HCT116 (cell line): ENCODE measurements at regions not wholly inside any gene's neighbourhood (a gene's known extent, or its start where the extent isn't known, plus 50 kb on each side); places are given as distances from the start of the nearest gene placed in this dataset.

Experiments used
- EZH2 ChIP-seq: fragments of 200-600 bp; sonication (generic); IDR thresholded peaks from 2 replicates; pipeline ENCODE4 v1.6.1; 2017; ENCODE audit warnings: antibody characterized with exemption, mixed run types
- JUND ChIP-seq: IDR thresholded peaks from 2 replicates; pipeline ENCODE4 v1.6.1; 2012
- POLR2AphosphoS5 ChIP-seq: IDR thresholded peaks from 2 replicates; pipeline ENCODE4 v1.6.1; 2011; ENCODE audit warnings: mild to moderate bottlenecking, low read depth, low read length, moderate library complexity
- TF ChIP-seq, protein P1 (sequence below), 3 experiments: fragments of 200-600 bp in 1 of 3; sonication (generic) in 1 of 3; IDR thresholded peaks in 2 of 3; conservative IDR thresholded peaks in 1 of 3; 2 replicates each; pipeline ENCODE4 v1.5.1; 2012 to 2017; ENCODE audit warnings: low read depth in 2 of 3, low read length in 2 of 3, antibody characterized with exemption in 1 of 3, borderline replicate concordance in 1 of 3, control low read depth in 1 of 3, mild to moderate bottlenecking in 1 of 3, mixed read lengths in 1 of 3, mixed run types in 1 of 3, moderate library complexity in 1 of 3; ENCODE audit not compliant: insufficient read depth in 1 of 3

- TF ChIP-seq, protein P1, sequence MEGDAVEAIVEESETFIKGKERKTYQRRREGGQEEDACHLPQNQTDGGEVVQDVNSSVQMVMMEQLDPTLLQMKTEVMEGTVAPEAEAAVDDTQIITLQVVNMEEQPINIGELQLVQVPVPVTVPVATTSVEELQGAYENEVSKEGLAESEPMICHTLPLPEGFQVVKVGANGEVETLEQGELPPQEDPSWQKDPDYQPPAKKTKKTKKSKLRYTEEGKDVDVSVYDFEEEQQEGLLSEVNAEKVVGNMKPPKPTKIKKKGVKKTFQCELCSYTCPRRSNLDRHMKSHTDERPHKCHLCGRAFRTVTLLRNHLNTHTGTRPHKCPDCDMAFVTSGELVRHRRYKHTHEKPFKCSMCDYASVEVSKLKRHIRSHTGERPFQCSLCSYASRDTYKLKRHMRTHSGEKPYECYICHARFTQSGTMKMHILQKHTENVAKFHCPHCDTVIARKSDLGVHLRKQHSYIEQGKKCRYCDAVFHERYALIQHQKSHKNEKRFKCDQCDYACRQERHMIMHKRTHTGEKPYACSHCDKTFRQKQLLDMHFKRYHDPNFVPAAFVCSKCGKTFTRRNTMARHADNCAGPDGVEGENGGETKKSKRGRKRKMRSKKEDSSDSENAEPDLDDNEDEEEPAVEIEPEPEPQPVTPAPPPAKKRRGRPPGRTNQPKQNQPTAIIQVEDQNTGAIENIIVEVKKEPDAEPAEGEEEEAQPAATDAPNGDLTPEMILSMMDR (IDR thresholded peaks at IDR 0.05 in 2 of 3, conservative IDR thresholded peaks at IDR 0.05 in 1 of 3; ENCODE audit: borderline replicate concordance in 1 of 3, insufficient read depth in 1 of 3, low read depth in 2 of 3, low read length in 2 of 3) = no peak
- no peak for TF ChIP-seq EZH2
- no peak for TF ChIP-seq POLR2AphosphoS5
- no peak for TF ChIP-seq JUND
Observed at GRCh38 chr2:39506215-39506614, 69.1 kb upstream of the MAP4K3 start.
